Aorta (tissue), 5 donors: ENCODE measurements at regions not wholly inside any gene's neighbourhood (a gene's known extent, or its start where the extent isn't known, plus 50 kb on each side); places are given as distances from the start of the nearest gene placed in this dataset.

ENCODE experiments used
- ATAC-seq: fragments of 200-7000 bp; cut with Tn5 transposase; one replicate; pipeline ENCODE4 v1.9.1; 2022; ENCODE audit warnings: moderate library complexity; ENCODE audit not compliant: low FRiP score
- DNase-seq, 2 donors: peaks; one replicate each; pipeline ENCODE4 v3.0.0-alpha.2; 2020
- H3K27ac ChIP-seq, 2 donors: one replicate each; pipeline ENCODE4 v1.5.1; 2013; ENCODE audit warnings: low read length in 2 of 2, mild to moderate bottlenecking in 2 of 2, moderate library complexity in 2 of 2, control low read depth in 1 of 2, inconsistent platforms in 1 of 2, low read depth in 1 of 2
- H3K27me3 ChIP-seq, 2 donors: one replicate each; pipeline ENCODE4 v1.6.1; 2013; ENCODE audit warnings: control low read depth in 1 of 2, low read length in 1 of 2, mild to moderate bottlenecking in 1 of 2, moderate library complexity in 1 of 2; ENCODE audit not compliant: insufficient read depth in 2 of 2, control insufficient read depth in 1 of 2
- H3K36me3 ChIP-seq, 2 donors: one replicate each; pipeline ENCODE4 v1.6.1; 2013; ENCODE audit warnings: control low read depth in 1 of 2, low read length in 1 of 2, mild to moderate bottlenecking in 1 of 2; ENCODE audit not compliant: insufficient read depth in 2 of 2, control insufficient read depth in 1 of 2
- H3K4me1 ChIP-seq, 2 donors: one replicate each; pipeline ENCODE4 v1.6.1; 2013; ENCODE audit warnings: low read length in 2 of 2, control low read depth in 1 of 2, mild to moderate bottlenecking in 1 of 2, moderate library complexity in 1 of 2; ENCODE audit not compliant: insufficient read depth in 2 of 2, control insufficient read depth in 1 of 2
- H3K4me3 ChIP-seq, 2 donors: one replicate each; pipeline ENCODE4 v1.5.1; 2013; ENCODE audit warnings: low read length in 2 of 2, control low read depth in 1 of 2, mild to moderate bottlenecking in 1 of 2
- H3K9me3 ChIP-seq: one replicate; pipeline ENCODE4 v1.6.1; 2013; ENCODE audit warnings: mild to moderate bottlenecking, low read length; ENCODE audit not compliant: control insufficient read depth
- WGBS, 2 donors: extraction: QIAGEN DNeasy Blood & Tissue Kit; methylation state at CpG; one replicate each; pipeline ENCODE4 v1.1.7; 2013; 5-methylcytosine and 5-hydroxymethylcytosine counted together
- intact Hi-C, 2 donors: fragments of 100-400 bp; cut with DNase I; formaldehyde crosslinking; loops; one replicate each; pipeline versions ENCODE4 v1.14.2 to v1.15.0; 2022
- donor health status: healthy with polysubstance abuse.
- donor health status: Bipolar disorder and iron deficiency.
- donor health status: DM: no; HTN: no; CAD: no.
- donor health status: DM: no; HTN: no; CAD: no.
- donor health status: DM: yes; HTN: yes; CAD: no.

- Histone ChIP-seq H3K27me3 (no peaks in the 10 kb centered on the region), H3K36me3 (no peaks in the 10 kb centered on the region), H3K4me3 (no peak overlapping the region), H3K4me1 (no peaks in the 10 kb centered on the region), H3K27ac (no peak overlapping the region), H3K9me3 (no peaks in the 10 kb centered on the region)
- ATAC-seq (no peak), DNase-seq (no peak)
- intact Hi-C loops: no loop called here
- 90 to 91% methylated on average over 6 of the region's 6 CpGs for WGBS, 2 donors
Measured at GRCh38 chr22:49561976-49562375, 265.7 kb downstream of the BRD1 start.

DNA sequence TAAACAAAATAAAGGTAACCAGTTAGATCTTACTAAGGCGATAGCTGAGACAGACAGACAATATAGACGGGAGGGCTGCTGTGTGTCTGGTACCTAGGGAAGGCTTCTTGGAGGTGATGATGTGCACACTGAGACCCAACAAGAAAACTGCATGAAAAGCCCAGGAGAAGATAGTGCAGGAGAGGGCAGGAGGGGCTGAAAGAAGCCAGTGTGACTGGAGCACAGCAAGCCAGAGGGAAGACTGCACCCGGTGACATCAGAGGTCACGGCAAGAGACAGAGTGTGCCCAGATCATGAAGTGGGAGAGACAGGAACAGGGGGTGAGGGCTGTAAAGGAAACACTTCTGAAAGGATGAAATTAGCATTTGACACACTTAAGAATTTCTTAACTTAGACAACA lies 266.3 kb downstream of the BRD1 start:
- no peak for ATAC-seq
- WGBS, 2 donors: 72 to 77% methylated on average over 4 of the region's 4 CpGs
- no peak overlapping the region for H3K4me3 ChIP-seq
- H3K27ac ChIP-seq: no peak overlapping the region
- no peaks in the 10 kb centered on the region for H3K9me3 ChIP-seq
- intact Hi-C loops: no loop called here
- no peaks in the 10 kb centered on the region for H3K27me3 ChIP-seq
- no peak for DNase-seq
- H3K4me1 ChIP-seq: no peaks in the 10 kb centered on the region
- H3K36me3 ChIP-seq: no peaks in the 10 kb centered on the region

DNA sequence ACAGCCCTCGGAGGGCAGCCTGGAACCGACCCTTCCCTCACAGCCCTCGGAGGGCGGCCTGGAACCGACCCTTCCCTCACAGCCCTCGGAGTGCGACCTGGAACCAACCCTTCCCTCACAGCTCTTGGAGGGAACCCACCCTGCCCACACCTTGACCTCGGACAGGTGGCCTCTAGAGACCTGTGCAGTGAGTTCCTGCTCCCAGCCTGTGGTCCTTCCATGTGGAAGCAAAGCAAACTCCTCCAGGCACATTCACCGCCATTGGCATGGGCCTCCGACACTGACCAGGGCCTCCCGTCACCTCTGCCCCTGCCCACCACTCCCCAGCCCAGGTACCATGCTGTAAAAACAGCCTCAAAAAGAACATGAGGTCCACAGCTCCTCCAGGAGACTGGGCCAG lies 272.1 kb downstream of the BRD1 start:
- ATAC-seq (no peak), DNase-seq (no peak)
- no peaks in the 10 kb centered on the region for H3K27me3 ChIP-seq
- intact Hi-C loops: no loop called here
- H3K4me1 ChIP-seq: no peaks in the 10 kb centered on the region
- WGBS, 2 donors: 88 to 91% methylated on average over 11 of the region's 11 CpGs
- H3K36me3 ChIP-seq: no peaks in the 10 kb centered on the region
- no peak overlapping the region for H3K27ac ChIP-seq
- H3K4me3 ChIP-seq: no peak overlapping the region
- peaks cover 5% of the 10 kb centered on the region for H3K9me3 ChIP-seq

- Histone ChIP-seq H3K4me1 (no peaks in the 10 kb centered on the region), H3K9me3 (peaks cover 6% of the 10 kb centered on the region), H3K36me3 (no peaks in the 10 kb centered on the region), H3K4me3 (no peak overlapping the region), H3K27ac (no peak overlapping the region), H3K27me3 (no peaks in the 10 kb centered on the region)
- peak in 1 of 2 donors; percentile 64 for DNase-seq
- intact Hi-C loops: no loop called here
- ATAC-seq: peak; percentile 26
- WGBS, 2 donors: 85 to 90% methylated on average over 17 of the region's 17 CpGs
Measured at GRCh38 chr22:49554741-49555140, 272.9 kb downstream of the BRD1 start.

DNA sequence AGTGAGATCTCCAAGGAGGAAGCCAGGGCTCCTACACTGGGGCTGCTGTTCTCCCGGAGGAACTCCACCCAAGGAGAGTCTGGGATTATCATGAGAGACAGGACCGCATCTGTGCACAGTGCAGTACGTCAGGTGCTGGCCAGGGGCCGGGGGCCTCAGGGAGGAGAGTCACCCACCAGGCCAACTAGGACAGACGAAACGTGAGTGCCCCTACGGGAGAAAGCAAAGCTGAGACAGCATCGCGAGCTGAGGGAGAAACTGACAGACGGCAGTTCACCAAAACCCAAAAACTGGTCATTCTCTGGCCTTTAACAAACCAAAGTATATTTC lies 273.4 kb downstream of the BRD1 start:
- no peaks in the 10 kb centered on the region for H3K27me3 ChIP-seq
- intact Hi-C loops: no loop called here
- H3K4me1 ChIP-seq: no peaks in the 10 kb centered on the region
- WGBS, 2 donors: 85 to 86% methylated on average over 10 of the region's 10 CpGs
- no peak overlapping the region for H3K27ac ChIP-seq
- H3K36me3 ChIP-seq: no peaks in the 10 kb centered on the region
- H3K4me3 ChIP-seq: no peak overlapping the region
- ATAC-seq (no peak), DNase-seq (peak in 1 of 2 donors; percentile 56)
- peaks cover 6% of the 10 kb centered on the region for H3K9me3 ChIP-seq

- no peak for ATAC-seq
- Histone ChIP-seq H3K4me3 (no peak overlapping the region), H3K27me3 (no peaks in the 10 kb centered on the region), H3K36me3 (no peaks in the 10 kb centered on the region), H3K4me1 (no peaks in the 10 kb centered on the region), H3K27ac (no peak overlapping the region), H3K9me3 (peaks cover 6% of the 10 kb centered on the region)
- WGBS, 2 donors: 61 to 62% methylated on average over 20 of the region's 20 CpGs
- intact Hi-C loops: no loop called here
- peak in 1 of 2 donors; percentile 62 for DNase-seq
Measured at GRCh38 chr22:49553518-49554295, 274.0 kb downstream of the BRD1 start.

DNA sequence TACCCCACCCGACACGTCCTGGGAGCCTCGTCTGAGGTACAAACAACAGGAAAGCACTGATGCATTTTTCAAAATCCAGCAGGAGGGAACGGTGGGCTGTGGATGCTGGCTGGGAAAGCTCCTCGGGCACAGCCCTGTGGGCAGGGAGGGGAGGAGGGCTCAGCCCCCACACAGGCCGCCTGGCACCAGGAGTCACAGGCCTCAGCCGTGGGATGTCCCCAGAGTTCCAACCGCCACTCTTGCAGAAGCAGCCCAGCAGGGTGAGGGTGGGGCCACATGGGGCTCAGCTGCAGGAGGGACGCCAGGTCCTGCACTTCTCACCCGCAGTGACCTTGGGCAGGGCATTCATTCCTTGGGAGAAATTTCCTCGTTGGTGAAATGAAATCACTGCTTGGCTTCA lies 274.6 kb downstream of the BRD1 start:
- intact Hi-C loops: no loop called here
- no peak overlapping the region for H3K27ac ChIP-seq
- no peaks in the 10 kb centered on the region for H3K36me3 ChIP-seq
- H3K4me1 ChIP-seq: no peaks in the 10 kb centered on the region
- H3K27me3 ChIP-seq: no peaks in the 10 kb centered on the region
- WGBS, 2 donors: 66 to 68% methylated on average over 11 of the region's 11 CpGs
- no peak overlapping the region for H3K4me3 ChIP-seq
- ATAC-seq (no peak), DNase-seq (peak in 1 of 2 donors; percentile 42)
- peaks cover 6% of the 10 kb centered on the region for H3K9me3 ChIP-seq

GRCh38 chr22:49551897-49552614 lies 275.6 kb downstream of the BRD1 start:
- DNase-seq (peak in 1 of 2 donors; percentile 46), ATAC-seq (no peak)
- Histone ChIP-seq H3K4me1 (no peaks in the 10 kb centered on the region), H3K36me3 (no peaks in the 10 kb centered on the region), H3K27me3 (no peaks in the 10 kb centered on the region), H3K9me3 (peaks cover 9% of the 10 kb centered on the region), H3K27ac (no peak overlapping the region), H3K4me3 (no peak overlapping the region)
- 47% methylated on average over 15 of the region's 15 CpGs for whole genome bisulfite sequencing, 2 donors
- intact Hi-C loops: no loop called here

GRCh38 chr22:49551446-49551845 lies 276.2 kb downstream of the BRD1 start:
- Histone ChIP-seq H3K9me3 (peaks cover 11% of the 10 kb centered on the region), H3K36me3 (no peaks in the 10 kb centered on the region), H3K27me3 (no peaks in the 10 kb centered on the region), H3K4me3 (no peak overlapping the region), H3K4me1 (no peaks in the 10 kb centered on the region), H3K27ac (no peak overlapping the region)
- peak in 1 of 2 donors; percentile 55 for DNase-seq
- 86 to 87% methylated on average over 10 of the region's 10 CpGs for WGBS, 2 donors
- no peak for ATAC-seq
- intact Hi-C loops: no loop called here
